HepG2 (cell line): ENCODE measurements at regions not wholly inside any gene's neighbourhood (a gene's known extent, or its start where the extent isn't known, plus 50 kb on each side); places are given as distances from the start of the nearest gene placed in this dataset.

Experiments used
- ATAC-seq: fragments of 200-7000 bp; cut with Tn5 transposase; 3 replicates; pipeline ENCODE4 v1.9.1; 2020; ENCODE audit warnings: mild to moderate bottlenecking, moderate library complexity
- BruUV-seq: library from RNA; stranded (reverse); fragments of 400-500 nt; replicated peaks from 2 replicates; lab custom pipeline; 2021; lab: Mats Ljungman, UMichigan
- CTCF ChIA-PET: fragments of 300-600 bp; formaldehyde crosslinking; extraction: SDS; loops from one replicate; lab custom pipeline; 2021; ENCODE audit warnings: low total read pairs, inconsistent platforms, low intra/inter-chr PET ratio; lab: Yijun Ruan, JAX
- POLR2A ChIA-PET: fragments of 350-600 bp; sonication (Branson Sonifier 250); formaldehyde crosslinking; loops from one replicate; lab custom pipeline; 2020; ENCODE audit warnings: antibody characterized with exemption, inconsistent platforms; lab: Yijun Ruan, JAX
- DNase-seq: peaks from one replicate; pipeline ENCODE4 v3.0.0-alpha.2; 2015; ENCODE audit warnings: low spot score
- FAIRE-seq: peaks from 3 replicates; lab custom pipeline; 2011; peaks lifted over from hg19 to GRCh38; lab: Jason Lieb, UNC
- H2AFZ ChIP-seq: one replicate; pipeline ENCODE4 v1.6.1; 2011; ENCODE audit warnings: low read length, inconsistent platforms
- H3K27ac ChIP-seq: fragments of 300-600 bp; 3 replicates; pipeline ENCODE4 v1.8.0; 2011; ENCODE audit warnings: mixed run types, mild to moderate bottlenecking, mixed read lengths, low read length, inconsistent platforms; ENCODE audit not compliant: insufficient read depth; ENCODE audit errors: extremely low read length
- H3K27me3 ChIP-seq, 2 experiments: fragments of 200-600 bp in 1 of 2; 2 replicates in 1 of 2; 3 replicates in 1 of 2; pipeline versions ENCODE4 v1.6.0 to v1.8.0; 2011; ENCODE audit warnings: low read length in 2 of 2, mild to moderate bottlenecking in 2 of 2, moderate library complexity in 2 of 2, inconsistent platforms in 1 of 2; ENCODE audit not compliant: insufficient read depth in 2 of 2, control insufficient read depth in 1 of 2
- H3K36me3 ChIP-seq, 2 experiments: fragments of 200-600 bp in 1 of 2; replicated peaks in 1 of 2; 2 replicates in 1 of 2; 3 replicates in 1 of 2; pipeline versions ENCODE4 v1.5.1 to v1.8.0; 2011; ENCODE audit warnings: low read length in 2 of 2, inconsistent platforms in 1 of 2; ENCODE audit not compliant: insufficient read depth in 2 of 2, control insufficient read depth in 1 of 2
- H3K4me1 ChIP-seq: 2 replicates; pipeline ENCODE4 v1.5.1; 2012; ENCODE audit warnings: low read length, inconsistent platforms; ENCODE audit not compliant: insufficient read depth
- H3K4me2 ChIP-seq: 2 replicates; pipeline ENCODE4 v1.6.0; 2011; ENCODE audit warnings: low read depth, low read length, inconsistent platforms
- H3K4me3 ChIP-seq, 3 experiments: fragments of 200-600 bp in 1 of 3; sonication (generic), shearing (Covaris generic) in 1 of 3; replicated peaks in 1 of 3; 2 replicates each; pipeline ENCODE4 v1.5.1; 2011 to 2016; ENCODE audit warnings: low read length in 3 of 3, inconsistent platforms in 2 of 3, low read depth in 2 of 3, mild to moderate bottlenecking in 2 of 3, control low read depth in 1 of 3, mixed read lengths in 1 of 3; ENCODE audit not compliant: insufficient read depth in 1 of 3
- H3K79me2 ChIP-seq: one replicate; pipeline ENCODE4 v1.6.1; 2011; ENCODE audit warnings: low read length, inconsistent platforms; ENCODE audit not compliant: insufficient read depth
- H3K9ac ChIP-seq: 2 replicates; pipeline ENCODE4 v1.6.0; 2011; ENCODE audit warnings: mild to moderate bottlenecking, low read depth, low read length, inconsistent platforms; ENCODE audit not compliant: insufficient read depth
- H3K9me3 ChIP-seq: 2 replicates; pipeline ENCODE4 v1.5.1; 2012; ENCODE audit warnings: mild to moderate bottlenecking, low read length
- H4K20me1 ChIP-seq: 2 replicates; pipeline ENCODE4 v1.6.0; 2011; ENCODE audit warnings: inconsistent platforms, mild to moderate bottlenecking, low read length, moderate library complexity; ENCODE audit not compliant: insufficient read depth
- HMG20B ChIP-seq: conservative IDR thresholded peaks from 2 replicates; pipeline ENCODE4 v1.6.1; 2016; ENCODE audit warnings: missing genetic modification reagents, missing compliant biosample characterization
- HMGA1 ChIP-seq: sonication (generic); formaldehyde crosslinking; conservative IDR thresholded peaks from 2 replicates; pipeline ENCODE4 v1.4.0; 2020; ENCODE audit warnings: missing genetic modification reagents
- NCOA2 ChIP-seq: sonication (generic); formaldehyde crosslinking; IDR thresholded peaks from 2 replicates; pipeline ENCODE4 v1.8.0; 2022; ENCODE audit warnings: inconsistent platforms
- RAD51 ChIP-seq: fragments of 450-650 bp; IDR thresholded peaks from 2 replicates; pipeline ENCODE4 v1.6.1; 2016; ENCODE audit warnings: borderline replicate concordance
- SUZ12 ChIP-seq: fragments of 150-350 bp; IDR thresholded peaks from 2 replicates; pipeline ENCODE4 v1.6.1; 2014; ENCODE audit warnings: low read depth, low read length
- TSC22D2 ChIP-seq: sonication (generic); formaldehyde crosslinking; IDR thresholded peaks from 2 replicates; pipeline ENCODE4 v1.5.1; 2020; ENCODE audit warnings: missing genetic modification reagents, mild to moderate bottlenecking, borderline replicate concordance
- ZBTB14 ChIP-seq: sonication (generic); formaldehyde crosslinking; IDR thresholded peaks from 2 replicates; pipeline ENCODE4 v1.4.0; 2020; ENCODE audit warnings: missing genetic modification reagents
- ZGPAT ChIP-seq: IDR thresholded peaks from 2 replicates; pipeline ENCODE4 v1.6.1; 2016; ENCODE audit warnings: mild to moderate bottlenecking
- ZNF343 ChIP-seq: sonication (generic); formaldehyde crosslinking; IDR thresholded peaks from 2 replicates; pipeline ENCODE4 v1.4.0; 2020; ENCODE audit warnings: mild to moderate bottlenecking, missing genetic modification reagents
- ZNF558 ChIP-seq: sonication (generic); formaldehyde crosslinking; IDR thresholded peaks from 2 replicates; pipeline ENCODE4 v1.9.0; 2022; ENCODE audit warnings: mild to moderate bottlenecking, missing genetic modification reagents, borderline replicate concordance
- WGBS: methylation state at CpG from one replicate; pipeline ENCODE4 v1.1.6; 2017; ENCODE audit warnings: low lambda C conversion rate; 5-methylcytosine and 5-hydroxymethylcytosine counted together
- in situ Hi-C: cut with HindIII; loops from 2 replicates; pipeline ENCODE4 v1.10.0; 2017; ENCODE audit warnings: low pct_unique_long_range_greater_than_20kb; ENCODE audit not compliant: extremely low pct_ligation_motif_present
- intact Hi-C: fragments of 100-400 bp; cut with micrococcal nuclease; formaldehyde crosslinking; loops from one replicate; pipeline ENCODE4 v1.10.0; 2022; ENCODE audit not compliant: unreplicated experiment
- TF ChIP-seq, protein P1 (sequence below): sonication (generic); formaldehyde crosslinking; IDR thresholded peaks from 2 replicates; pipeline ENCODE4 v1.4.0; 2020; ENCODE audit warnings: missing genetic modification reagents

GRCh38 chr1:163866564-163866963 lies 544.8 kb downstream of the NUF2 start:
- in situ Hi-C loops: no loop called here

More at GRCh38 chr1:163866564-163866963, 544.8 kb downstream of the NUF2 start:
- DNase-seq (no peak), FAIRE-seq (no peak), ATAC-seq (no peak)
- no peaks in the 10 kb centered on the region for H3K36me3 ChIP-seq
- no peaks in the 10 kb centered on the region for H3K79me2 ChIP-seq
- no peak overlapping the region for H2AFZ ChIP-seq
- H3K9ac ChIP-seq: no peak overlapping the region
- H3K9me3 ChIP-seq: peaks cover 90% of the 10 kb centered on the region
- no peak for TF ChIP-seq ZNF343
- no peak for TF ChIP-seq SUZ12
- no peak for TF ChIP-seq ZGPAT (CRISPR knock-in tag)
- TF ChIP-seq ZBTB14 (CRISPR knock-in tag): no peak
- no peak for TF ChIP-seq RAD51
- TF ChIP-seq HMGA1 (CRISPR knock-in tag): no peak
- TF ChIP-seq ZNF558 (CRISPR knock-in tag): no peak
- TF ChIP-seq TSC22D2 (CRISPR knock-in tag): no peak
- TF ChIP-seq NCOA2 (CRISPR knock-in tag): no peak
- no peak for TF ChIP-seq HMG20B
- TF ChIP-seq, protein P1, sequence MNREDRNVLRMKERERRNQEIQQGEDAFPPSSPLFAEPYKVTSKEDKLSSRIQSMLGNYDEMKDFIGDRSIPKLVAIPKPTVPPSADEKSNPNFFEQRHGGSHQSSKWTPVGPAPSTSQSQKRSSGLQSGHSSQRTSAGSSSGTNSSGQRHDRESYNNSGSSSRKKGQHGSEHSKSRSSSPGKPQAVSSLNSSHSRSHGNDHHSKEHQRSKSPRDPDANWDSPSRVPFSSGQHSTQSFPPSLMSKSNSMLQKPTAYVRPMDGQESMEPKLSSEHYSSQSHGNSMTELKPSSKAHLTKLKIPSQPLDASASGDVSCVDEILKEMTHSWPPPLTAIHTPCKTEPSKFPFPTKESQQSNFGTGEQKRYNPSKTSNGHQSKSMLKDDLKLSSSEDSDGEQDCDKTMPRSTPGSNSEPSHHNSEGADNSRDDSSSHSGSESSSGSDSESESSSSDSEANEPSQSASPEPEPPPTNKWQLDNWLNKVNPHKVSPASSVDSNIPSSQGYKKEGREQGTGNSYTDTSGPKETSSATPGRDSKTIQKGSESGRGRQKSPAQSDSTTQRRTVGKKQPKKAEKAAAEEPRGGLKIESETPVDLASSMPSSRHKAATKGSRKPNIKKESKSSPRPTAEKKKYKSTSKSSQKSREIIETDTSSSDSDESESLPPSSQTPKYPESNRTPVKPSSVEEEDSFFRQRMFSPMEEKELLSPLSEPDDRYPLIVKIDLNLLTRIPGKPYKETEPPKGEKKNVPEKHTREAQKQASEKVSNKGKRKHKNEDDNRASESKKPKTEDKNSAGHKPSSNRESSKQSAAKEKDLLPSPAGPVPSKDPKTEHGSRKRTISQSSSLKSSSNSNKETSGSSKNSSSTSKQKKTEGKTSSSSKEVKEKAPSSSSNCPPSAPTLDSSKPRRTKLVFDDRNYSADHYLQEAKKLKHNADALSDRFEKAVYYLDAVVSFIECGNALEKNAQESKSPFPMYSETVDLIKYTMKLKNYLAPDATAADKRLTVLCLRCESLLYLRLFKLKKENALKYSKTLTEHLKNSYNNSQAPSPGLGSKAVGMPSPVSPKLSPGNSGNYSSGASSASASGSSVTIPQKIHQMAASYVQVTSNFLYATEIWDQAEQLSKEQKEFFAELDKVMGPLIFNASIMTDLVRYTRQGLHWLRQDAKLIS (CRISPR knock-in tag): no peak
- 34% methylated on average over 2 of the region's 2 CpGs for WGBS
- POLR2A ChIA-PET: no interaction called here
- intact Hi-C loops: no loop called here
- CTCF ChIA-PET: no interaction called here
- no peak overlapping the region for H3K4me2 ChIP-seq
- H3K4me3 ChIP-seq: no peak overlapping the region
- no peaks in the 10 kb centered on the region for H3K4me1 ChIP-seq
- BruUV-seq: no TSS peak
- no peak overlapping the region for H3K27ac ChIP-seq
- no peaks in the 10 kb centered on the region for H4K20me1 ChIP-seq
- no peaks in the 10 kb centered on the region for H3K27me3 ChIP-seq
